HL-60 (cell line): ENCODE measurements at regions not wholly inside any gene's neighbourhood (a gene's known extent, or its start where the extent isn't known, plus 50 kb on each side); places are given as distances from the start of the nearest gene placed in this dataset.

ENCODE experiments used
- DNase-seq, 2 experiments: peaks; one replicate each; pipeline ENCODE4 v3.0.0-alpha.2; 2010 to 2020; ENCODE audit warnings: low read depth in 1 of 2, low spot score in 1 of 2
- H3K27ac ChIP-seq: fragments of 250-450 bp; sonication (Bioruptor Pico); replicated peaks from 2 replicates; pipeline ENCODE4 v1.5.1; 2020; ENCODE audit warnings: mild to moderate bottlenecking, moderate library complexity
- H3K27me3 ChIP-seq: fragments of 250-450 bp; sonication (Bioruptor Pico); 2 replicates; pipeline ENCODE4 v1.5.1; 2021; ENCODE audit warnings: mild to moderate bottlenecking, moderate library complexity; ENCODE audit not compliant: insufficient read depth, poor library complexity, severe bottlenecking
- H3K4me3 ChIP-seq: replicated peaks from 2 replicates; pipeline ENCODE4 v1.5.1; 2011; ENCODE audit warnings: mild to moderate bottlenecking, control low read depth, low read length; ENCODE audit not compliant: insufficient read depth
- GABPA ChIP-seq: IDR thresholded peaks from 2 replicates; pipeline ENCODE4 v1.6.1; 2012; ENCODE audit warnings: low read depth
- POLR2AphosphoS5 ChIP-seq: IDR thresholded peaks from 2 replicates; pipeline ENCODE4 v1.6.1; 2012; ENCODE audit warnings: low read depth
- SPI1 ChIP-seq: IDR thresholded peaks from 2 replicates; pipeline ENCODE4 v1.6.1; 2012; ENCODE audit warnings: low read depth, mild to moderate bottlenecking, borderline replicate concordance
- TF ChIP-seq, protein P1 (sequence below): IDR thresholded peaks from 2 replicates; pipeline ENCODE4 v1.6.1; 2012; ENCODE audit warnings: low read depth; ENCODE audit not compliant: insufficient replicate concordance
- TF ChIP-seq, protein P2 (sequence below): IDR thresholded peaks from one replicate; pipeline ENCODE4 v1.5.1; 2011; ENCODE audit warnings: low read length, control low read depth, inconsistent platforms; ENCODE audit not compliant: insufficient read depth

DNA sequence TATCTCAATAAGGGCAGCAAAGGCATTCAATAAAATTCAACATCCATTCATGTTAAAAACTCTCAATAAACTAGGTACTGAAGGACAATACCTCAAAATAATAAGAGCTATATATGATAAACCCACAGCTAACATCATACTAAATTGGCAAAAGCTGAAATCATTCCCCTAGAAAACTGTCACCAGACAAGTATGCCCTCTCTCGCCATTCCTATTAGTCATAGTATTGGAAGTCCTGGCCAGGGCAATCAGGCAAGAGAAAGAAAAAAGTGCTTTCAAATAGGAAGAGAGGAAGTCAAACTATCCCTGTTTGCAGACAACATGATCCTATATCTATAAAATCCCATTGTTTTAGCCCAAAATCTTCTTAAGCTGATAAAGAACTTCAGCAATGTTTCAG is 116.8 kb downstream of the TENT5D start:
- TF ChIP-seq POLR2AphosphoS5, result no peak
- TF ChIP-seq, protein P1, sequence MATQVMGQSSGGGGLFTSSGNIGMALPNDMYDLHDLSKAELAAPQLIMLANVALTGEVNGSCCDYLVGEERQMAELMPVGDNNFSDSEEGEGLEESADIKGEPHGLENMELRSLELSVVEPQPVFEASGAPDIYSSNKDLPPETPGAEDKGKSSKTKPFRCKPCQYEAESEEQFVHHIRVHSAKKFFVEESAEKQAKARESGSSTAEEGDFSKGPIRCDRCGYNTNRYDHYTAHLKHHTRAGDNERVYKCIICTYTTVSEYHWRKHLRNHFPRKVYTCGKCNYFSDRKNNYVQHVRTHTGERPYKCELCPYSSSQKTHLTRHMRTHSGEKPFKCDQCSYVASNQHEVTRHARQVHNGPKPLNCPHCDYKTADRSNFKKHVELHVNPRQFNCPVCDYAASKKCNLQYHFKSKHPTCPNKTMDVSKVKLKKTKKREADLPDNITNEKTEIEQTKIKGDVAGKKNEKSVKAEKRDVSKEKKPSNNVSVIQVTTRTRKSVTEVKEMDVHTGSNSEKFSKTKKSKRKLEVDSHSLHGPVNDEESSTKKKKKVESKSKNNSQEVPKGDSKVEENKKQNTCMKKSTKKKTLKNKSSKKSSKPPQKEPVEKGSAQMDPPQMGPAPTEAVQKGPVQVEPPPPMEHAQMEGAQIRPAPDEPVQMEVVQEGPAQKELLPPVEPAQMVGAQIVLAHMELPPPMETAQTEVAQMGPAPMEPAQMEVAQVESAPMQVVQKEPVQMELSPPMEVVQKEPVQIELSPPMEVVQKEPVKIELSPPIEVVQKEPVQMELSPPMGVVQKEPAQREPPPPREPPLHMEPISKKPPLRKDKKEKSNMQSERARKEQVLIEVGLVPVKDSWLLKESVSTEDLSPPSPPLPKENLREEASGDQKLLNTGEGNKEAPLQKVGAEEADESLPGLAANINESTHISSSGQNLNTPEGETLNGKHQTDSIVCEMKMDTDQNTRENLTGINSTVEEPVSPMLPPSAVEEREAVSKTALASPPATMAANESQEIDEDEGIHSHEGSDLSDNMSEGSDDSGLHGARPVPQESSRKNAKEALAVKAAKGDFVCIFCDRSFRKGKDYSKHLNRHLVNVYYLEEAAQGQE, result no peak
- TF ChIP-seq SPI1, result no peak
- TF ChIP-seq, protein P2, sequence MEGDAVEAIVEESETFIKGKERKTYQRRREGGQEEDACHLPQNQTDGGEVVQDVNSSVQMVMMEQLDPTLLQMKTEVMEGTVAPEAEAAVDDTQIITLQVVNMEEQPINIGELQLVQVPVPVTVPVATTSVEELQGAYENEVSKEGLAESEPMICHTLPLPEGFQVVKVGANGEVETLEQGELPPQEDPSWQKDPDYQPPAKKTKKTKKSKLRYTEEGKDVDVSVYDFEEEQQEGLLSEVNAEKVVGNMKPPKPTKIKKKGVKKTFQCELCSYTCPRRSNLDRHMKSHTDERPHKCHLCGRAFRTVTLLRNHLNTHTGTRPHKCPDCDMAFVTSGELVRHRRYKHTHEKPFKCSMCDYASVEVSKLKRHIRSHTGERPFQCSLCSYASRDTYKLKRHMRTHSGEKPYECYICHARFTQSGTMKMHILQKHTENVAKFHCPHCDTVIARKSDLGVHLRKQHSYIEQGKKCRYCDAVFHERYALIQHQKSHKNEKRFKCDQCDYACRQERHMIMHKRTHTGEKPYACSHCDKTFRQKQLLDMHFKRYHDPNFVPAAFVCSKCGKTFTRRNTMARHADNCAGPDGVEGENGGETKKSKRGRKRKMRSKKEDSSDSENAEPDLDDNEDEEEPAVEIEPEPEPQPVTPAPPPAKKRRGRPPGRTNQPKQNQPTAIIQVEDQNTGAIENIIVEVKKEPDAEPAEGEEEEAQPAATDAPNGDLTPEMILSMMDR, result no peak
- no peak for TF ChIP-seq GABPA
- DNase-seq, result no peak

DNA sequence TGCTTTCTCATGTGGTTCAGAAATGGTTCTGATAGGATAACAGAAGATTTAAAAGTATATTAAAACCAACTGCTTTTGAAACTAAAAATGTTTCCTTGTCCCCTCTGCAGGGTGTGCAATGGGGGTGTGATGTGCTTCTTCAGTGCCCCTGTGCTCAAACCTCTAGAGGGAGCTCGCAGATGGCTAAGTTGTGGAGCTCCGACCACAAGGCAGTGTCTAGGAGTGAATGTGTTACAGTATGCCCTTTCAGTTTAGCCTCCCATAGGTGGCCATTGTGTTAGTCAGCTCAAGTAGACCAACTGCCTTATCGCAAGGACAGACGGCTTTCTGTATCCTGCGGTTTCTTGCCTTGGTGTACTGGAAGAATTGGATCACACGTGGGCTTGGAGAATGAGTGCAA is 130.5 kb downstream of the TENT5D start:
- no peak overlapping the region for H3K4me3 ChIP-seq
- TF ChIP-seq POLR2AphosphoS5 (no peak), GABPA (no peak), SPI1 (no peak)
- TF ChIP-seq, protein P2, result no peak
- TF ChIP-seq, protein P1, result no peak
- peak in 1 of 2 experiments; percentile 2 for DNase-seq
- H3K27me3 ChIP-seq, result no peaks in the 10 kb centered on the region
- no peak overlapping the region for H3K27ac ChIP-seq

More for the DNA sequence above, 116.8 kb downstream of the TENT5D start:
- H3K4me3 ChIP-seq, result no peak overlapping the region
- H3K27me3 ChIP-seq, result no peaks in the 10 kb centered on the region
- H3K27ac ChIP-seq, result no peak overlapping the region

DNA sequence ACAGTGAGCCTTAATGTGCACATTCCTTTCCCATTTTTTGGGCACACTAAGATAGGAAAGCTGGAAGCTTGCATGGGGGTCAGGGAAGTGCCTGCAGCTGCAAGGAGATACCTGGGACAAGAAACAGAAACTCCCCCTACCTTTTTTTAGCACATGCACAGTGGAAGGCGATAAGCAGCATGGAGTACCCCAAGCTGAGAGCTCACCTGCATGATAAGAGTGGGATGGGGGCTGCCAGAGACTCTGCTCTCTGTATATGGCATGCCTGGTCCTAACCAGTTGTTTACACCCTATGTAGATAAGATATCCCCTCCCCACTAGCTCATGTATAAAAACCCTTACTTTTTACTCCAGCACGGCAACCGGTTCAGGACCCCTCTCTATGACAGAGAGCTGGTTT is 135.9 kb downstream of the TENT5D start:
- Histone ChIP-seq H3K27me3 (no peaks in the 10 kb centered on the region), H3K4me3 (no peak overlapping the region), H3K27ac (no peak overlapping the region)
- no peak for DNase-seq
- TF ChIP-seq, protein P1, result no peak
- TF ChIP-seq POLR2AphosphoS5 (no peak), SPI1 (no peak), GABPA (no peak)
- TF ChIP-seq, protein P2, result no peak
